HG03521 (cell line): ENCODE measurements at regions not wholly inside any gene's neighbourhood (a gene's known extent, or its start where the extent isn't known, plus 50 kb on each side); places are given as distances from the start of the nearest gene placed in this dataset.

Experiments
- ATAC-seq: cut with Tn5 transposase; IDR thresholded peaks from one replicate; pipeline ENCODE4 v1.9.1; 2021; ENCODE audit warnings: mild to moderate bottlenecking, moderate library complexity; ENCODE audit not compliant: unreplicated experiment

DNA sequence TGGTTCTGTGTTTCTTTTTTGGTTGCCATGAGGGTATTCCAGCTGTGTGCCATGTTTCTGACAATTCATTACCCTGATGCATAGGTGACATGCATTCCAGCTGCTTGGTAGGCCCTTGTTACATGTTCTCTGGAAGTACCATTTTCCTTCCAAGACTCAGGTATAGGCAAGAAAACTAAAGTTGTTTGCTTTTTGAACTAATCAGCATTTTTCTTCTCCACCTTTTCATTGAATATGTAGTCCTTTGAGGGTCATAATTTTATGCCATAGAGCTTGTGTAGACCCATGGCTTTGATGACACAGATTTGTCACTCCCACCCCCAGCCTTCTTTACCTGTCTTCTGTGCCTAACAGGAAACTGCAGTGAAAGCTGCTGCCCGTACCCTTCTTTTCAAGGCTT lies 339.2 kb downstream of the MED10 start:
- no peak for ATAC-seq

DNA sequence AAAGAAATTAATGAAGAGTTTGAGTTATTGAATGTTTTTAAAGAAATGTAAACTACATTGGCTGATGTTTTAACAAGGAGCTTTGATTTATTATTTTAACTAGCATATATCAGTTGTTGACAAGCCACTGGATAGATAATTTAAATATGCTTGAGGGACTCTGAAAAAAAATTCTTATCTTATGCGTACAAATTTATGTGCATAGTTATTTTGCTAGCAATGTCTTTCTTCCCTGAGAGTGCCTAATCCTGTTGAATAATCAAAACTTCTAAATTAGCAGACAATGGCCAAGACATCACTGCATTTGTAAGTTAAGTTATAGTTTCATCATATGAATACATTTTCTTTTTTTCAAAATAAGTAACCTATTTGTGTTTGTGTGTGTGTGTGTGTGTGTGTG lies 342.3 kb downstream of the MED10 start:
- ATAC-seq: no peak

DNA sequence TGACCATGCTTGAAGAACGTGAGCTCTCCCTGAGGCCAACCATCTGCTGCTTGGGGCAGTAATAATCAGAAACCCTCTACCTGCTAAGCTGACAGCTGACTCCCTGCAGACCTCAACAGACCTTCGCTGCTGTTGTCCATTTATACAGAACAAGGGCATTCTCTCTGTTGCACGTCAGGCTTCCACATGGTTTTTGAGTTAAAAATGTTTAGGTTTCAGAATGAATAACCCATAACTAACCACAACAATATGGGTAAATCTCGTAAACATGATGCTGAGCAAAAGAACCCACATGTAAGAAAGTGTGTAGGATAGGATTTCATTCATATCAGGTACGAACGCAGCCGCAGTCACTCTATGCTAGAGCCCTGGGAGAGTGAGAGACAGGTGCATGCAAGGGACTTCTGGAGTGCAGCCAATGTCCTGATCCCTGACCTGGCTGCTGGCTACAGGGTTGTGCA lies 348.5 kb downstream of the MED10 start:
- no peak for ATAC-seq

DNA sequence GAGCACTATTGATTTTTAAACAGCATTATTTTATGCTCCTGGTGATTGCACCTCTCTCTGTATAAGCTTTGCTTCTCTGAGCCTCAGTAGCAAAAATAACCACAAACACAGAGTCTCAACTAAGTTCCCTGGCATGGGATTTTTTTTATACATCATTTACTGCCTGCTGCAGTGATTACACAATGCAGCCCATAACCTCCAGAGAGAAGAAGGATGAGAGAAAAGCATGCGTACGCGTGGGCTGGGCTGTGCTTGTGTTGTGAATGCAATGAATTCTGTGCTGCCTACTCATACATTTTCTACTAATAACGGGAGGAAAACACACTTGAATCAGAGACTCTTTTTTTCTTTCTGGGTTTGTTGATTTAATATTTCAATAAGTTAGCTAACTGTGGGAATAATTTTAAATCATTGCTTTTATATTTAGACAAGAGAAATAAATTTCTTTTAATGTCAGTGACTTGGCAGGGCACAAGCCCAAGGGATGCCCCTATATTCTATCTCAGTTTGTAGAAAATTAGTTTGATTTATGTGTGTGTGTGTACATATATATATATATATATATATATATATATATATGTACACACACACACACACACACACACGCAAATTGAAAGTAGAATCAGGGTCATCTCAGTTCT lies 351.5 kb downstream of the MED10 start:
- ATAC-seq: no peak

DNA sequence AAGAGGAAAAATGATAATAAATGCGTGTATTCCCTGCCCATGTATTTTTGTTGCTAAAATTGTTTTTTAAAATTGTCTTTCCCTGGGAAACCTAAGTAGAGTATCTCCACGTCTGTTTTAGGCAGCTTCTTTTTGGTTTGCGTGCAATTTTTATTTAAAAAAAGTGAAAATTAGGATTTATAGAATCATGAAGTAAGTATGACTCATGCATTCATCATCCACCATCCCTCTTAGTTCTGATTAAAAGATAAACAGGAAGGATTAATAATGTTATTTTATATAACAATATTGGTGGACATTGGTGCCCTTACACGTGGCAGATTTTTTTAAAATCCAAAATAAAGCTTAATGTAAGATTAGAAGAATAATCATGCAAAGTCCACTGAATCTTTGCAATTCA lies 358.7 kb downstream of the MED10 start:
- ATAC-seq: no peak

DNA sequence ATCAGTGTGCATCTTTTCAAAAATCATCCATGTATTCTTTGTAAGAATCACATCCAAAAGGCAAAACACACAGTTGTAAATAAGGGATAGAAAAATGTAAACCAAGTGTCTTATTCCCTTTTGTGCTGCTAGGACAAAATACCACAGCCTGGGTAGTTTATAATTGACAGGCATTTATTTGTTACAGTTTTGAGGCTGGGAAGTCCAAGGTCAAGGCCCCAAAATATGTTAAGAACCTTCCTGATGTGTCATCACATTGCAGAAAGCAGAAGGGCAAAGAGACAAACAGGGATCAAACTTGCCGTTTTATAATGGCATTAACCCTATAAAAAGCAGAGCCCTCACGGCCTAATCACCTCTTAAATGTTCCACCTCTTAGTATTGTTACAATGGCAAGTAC lies 364.8 kb downstream of the MED10 start:
- ATAC-seq: no peak

DNA sequence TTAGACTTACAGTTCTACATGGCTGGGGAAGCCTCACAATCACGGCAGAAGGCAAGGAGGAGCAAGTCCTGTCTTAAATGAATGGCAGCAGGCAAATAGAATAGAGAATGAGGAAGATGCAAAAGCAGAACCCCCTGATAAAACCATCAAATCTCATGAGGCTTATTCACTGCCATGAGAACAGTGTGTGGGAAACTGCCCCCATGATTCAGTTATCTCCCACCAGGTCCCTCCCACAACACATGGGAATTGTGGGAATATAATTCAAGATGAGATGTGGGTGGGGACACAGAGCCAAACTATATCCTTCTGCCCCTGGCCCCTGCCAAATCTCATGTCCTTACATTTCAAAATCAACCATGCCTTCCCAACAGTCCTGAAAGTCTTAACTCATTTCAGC lies 367.1 kb downstream of the MED10 start:
- no peak for ATAC-seq

DNA sequence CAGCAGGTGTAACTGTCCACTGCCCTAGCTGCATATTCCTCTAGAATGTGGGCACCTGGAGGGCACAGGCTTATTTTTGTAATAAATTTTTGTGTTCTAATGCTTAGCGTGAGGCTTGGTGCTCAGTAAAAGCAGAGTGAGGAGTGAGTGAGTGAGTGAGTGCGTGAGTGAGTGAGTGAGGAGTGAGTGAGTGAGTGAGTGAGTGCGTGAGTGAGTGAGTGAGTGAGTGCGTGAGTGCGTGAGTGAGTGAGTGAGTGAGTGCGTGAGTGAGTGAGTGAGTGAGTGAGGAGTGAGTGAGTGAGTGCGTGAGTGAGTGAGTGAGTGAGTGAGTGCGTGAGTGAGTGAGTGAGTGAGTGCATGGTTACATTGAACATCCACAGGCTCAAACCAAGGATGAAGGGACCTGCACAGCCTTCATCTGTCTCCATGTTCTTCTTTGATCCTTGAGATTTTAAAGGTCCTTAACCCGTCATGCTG lies 371.5 kb downstream of the MED10 start:
- no peak for ATAC-seq

DNA sequence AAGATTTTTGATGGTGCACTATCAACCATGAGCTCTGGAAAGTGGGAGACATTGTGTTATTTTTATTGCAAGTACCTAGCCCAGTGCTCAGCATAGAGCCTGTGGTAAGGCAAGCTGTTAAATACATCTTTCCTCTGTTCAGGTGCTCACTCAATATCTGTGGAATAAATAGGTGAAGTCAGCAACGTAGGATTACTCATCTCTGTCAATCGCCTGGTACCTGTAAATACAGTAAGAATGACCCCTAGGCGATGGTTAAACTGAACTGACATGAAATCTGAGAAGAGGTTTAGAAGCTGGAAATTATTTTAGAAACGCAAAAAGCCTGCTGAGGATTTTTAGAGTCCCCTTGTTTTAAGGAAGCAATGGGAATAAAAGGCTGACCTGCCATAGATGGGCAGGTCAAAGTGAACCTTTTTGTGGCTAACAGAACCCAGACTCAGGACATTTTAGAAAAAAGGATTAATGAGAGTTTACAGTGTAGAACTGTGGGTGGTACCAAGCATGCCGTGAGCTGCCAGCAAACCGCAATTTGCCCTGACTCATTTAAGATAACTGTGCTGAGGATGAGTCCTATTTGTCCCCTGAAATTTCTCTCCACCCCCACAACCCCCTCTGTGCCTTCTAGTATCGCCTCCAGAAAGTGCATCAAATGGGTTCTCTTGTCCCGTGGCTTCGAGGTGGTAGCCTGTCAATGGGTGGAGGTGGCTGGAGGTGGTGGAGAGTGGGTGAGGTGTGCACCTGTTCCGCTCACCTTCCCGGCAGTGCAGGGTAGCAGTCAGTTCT lies 375.1 kb downstream of the MED10 start:
- no peak for ATAC-seq

DNA sequence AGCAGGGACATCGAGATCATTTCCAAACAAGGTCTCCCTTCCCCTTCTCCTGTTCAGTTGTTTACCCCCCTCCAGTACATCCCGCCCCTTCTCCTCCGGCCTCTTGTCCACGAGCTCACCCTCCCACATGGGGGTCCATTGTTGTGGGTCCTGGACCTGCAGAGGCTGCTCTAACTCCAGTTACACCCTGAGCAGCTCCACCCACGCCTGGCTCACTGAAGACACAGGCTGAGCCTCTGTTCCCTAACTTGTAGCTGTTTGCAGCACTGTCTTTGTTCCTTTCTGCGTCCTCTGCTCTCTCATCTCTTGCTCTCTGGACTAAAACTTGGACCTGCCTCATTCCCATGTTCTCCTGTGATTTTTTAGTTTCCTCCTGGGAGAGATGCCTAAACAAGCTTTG lies 377.5 kb downstream of the MED10 start:
- ATAC-seq: no peak

DNA sequence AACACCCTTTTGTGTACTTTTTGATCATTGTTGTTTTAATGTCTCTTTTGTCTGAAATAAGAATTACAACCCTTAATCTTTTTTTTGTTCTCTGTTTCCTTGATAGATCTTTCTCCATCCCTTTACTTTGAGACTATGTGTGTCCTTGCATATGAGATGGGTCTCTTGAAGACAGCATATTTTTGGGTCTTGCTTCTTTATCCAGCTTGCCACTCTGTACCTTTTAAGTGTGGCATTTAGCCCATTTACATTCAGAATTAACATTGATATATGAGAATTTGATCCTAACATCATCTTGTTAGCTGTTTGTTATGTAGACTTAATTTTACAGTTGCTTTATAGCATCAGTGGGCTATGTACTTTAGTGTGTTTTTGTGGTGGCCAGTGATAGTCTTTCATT lies 382.5 kb downstream of the MED10 start:
- no peak for ATAC-seq

DNA sequence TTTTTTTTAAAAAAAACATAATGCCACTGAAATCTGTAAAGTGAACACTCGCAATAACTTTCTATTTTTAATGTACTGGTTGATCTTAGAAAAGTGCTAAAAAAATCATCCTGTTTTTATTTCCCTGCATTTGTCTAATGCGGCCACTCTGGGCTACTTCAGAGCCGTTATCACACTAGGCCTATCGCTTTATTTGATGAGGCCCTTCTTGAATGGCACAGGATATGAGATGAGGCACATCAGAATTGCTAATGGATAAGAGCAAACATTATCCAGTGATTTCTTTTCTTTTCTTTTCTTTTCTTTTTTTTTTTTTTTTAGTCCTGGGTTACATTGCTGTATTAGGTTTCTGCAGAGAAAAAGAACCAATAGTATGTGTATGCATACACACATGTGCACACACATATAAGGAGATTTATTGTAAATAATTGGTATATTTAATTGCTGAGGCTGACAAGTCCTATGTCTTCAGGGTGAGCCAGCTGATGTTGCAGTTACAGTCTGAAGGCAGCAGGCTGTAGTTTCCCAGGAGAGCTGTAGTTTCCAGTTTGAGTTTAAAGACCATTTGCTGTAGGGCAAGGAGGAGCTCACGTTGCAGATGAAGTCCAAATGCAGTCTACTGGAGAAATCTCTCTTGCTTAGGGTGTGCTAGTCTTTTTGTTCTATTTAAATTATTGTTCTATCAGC lies 391.7 kb downstream of the MED10 start:
- ATAC-seq: no peak

DNA sequence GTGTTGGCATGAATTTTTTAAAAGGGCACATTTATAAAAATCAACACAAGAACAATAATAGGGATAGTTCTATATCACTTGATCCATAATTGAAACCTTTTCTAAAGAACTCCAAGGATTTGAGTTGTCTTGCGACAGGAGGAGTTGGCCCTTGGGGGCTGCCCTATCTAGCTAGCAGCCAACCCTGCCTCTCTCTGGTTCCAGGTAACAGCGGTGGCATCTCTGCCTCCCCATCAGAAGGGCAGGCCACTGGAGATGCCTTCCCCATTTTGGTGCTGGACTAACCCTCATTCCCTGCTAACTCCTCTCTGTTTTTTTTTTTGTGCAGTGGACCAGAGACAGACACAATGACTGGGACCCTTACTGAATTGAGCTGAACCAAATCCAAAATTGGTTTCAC lies 393.0 kb downstream of the MED10 start:
- no peak for ATAC-seq

DNA sequence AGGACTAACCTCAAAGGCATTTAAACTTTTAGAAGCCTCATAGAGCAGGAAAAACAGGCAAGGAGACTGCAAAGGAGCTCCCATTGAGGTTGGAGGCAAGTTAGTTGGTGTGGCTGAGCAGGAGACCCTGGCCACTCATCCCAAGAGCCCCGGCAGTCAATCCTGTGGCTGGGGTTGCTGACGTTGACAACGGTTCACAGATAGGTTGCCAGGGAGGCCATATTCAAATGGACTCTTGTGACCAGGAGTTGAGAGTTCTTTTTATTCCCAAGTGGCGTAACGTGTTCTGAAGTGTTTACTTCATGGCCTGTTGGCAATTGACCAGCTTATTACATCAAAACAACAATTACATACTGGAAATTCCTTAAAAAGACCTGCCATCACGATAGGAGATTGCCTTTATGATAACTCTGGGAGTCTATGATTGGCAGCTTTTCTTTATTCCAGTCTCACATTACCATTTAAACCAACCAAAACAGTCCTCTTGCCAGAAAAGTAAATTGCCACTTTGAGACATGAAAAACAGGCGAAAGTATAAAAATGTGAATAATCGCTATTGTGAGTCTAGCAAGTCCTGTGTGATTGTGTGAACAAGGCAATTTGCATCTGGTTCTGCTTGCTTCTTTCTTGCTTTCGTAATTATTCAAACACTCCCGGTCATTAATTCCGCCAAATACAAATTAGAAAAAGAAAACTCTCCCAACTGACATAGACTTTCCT lies 394.9 kb downstream of the MED10 start:
- no peak for ATAC-seq

DNA sequence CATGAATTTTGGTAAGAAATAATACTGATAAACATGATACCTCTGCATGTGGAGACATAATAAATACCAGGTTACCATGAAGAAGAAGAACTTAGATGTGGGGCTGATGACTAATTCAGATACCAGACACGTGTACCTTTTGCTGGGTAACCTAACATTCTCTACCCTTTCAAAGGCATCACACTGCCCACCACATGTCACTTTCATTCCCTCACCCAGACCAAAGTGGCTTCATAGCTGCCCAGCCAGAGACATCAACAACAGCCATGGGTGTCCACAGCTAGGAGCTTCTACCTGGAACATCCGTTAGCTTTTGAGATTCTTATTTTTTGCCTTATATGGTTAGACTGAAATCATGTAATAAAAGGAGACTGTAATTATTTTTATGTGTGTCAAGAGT lies 396.8 kb downstream of the MED10 start:
- ATAC-seq: no peak

DNA sequence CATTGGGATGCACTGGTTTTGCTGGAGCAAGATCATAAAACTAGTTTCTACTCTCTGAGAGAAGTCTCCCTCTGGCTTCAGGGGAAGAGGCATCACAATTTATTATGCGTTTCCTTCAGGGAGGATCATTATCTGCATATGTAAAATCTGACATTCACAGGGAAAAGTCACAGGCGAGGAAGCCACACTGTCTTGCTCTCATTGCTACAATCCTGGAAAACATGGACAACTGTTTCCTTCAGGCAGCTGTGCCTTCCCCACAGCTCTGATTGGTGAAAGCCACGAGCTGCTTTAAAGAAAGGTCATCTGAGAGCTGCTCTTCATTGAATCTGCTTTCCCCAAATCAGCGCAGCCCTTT lies 397.8 kb downstream of the MED10 start:
- no peak for ATAC-seq

DNA sequence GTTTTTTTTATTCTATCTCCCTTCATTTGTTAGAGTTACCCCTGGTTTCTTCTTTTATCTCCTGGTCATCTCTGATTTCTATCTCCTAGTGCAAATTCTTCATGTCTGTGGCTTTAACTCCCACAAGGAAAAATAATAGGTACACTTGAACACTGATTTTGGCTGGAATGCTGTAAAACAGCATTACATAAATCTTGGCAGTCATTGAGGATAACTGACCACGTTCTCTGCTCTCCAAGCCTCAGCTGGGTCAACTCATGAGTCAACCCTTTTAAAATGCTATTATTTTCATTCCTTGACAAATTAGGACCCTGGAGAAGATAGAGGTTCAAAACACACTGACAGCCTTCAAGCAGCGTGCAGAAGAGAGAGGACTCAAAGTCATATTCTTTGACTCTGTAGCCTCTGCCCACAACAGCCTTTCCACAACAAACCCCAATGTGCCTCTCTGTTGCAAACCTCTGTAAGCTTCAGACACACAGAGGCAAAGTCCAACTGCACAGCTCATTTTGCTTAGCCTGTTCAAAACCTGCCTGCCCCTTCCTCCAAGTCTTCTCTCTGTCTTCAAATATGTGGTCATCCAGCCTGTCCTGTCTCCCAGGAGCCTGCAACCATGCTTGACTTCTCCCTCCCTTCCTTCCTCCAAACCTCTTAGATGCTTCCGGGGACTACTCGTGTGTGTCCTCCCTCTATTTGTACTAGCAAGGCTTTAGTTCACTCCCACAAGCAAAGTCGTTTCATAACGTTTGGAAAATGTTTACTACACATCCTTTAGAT lies 398.4 kb downstream of the MED10 start:
- ATAC-seq: no peak

DNA sequence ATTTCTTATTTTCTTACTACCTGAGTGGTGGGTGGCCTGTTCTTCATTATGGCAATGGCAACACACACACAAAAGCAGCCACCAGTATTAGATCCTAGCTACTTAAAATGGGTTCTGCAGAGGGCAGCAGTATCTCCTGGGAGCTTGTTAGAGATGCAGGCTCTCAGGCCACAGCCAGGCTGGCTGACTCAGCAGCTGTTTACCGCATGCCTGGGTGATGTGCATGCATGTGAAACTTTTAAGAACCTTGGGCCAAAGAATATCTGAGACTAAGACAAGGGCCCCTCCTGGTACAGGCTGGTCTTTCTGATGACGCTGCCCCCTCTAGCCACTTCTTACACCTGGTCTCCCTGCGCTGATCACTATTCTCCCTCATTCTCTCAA lies 399.0 kb downstream of the MED10 start:
- no peak for ATAC-seq

DNA sequence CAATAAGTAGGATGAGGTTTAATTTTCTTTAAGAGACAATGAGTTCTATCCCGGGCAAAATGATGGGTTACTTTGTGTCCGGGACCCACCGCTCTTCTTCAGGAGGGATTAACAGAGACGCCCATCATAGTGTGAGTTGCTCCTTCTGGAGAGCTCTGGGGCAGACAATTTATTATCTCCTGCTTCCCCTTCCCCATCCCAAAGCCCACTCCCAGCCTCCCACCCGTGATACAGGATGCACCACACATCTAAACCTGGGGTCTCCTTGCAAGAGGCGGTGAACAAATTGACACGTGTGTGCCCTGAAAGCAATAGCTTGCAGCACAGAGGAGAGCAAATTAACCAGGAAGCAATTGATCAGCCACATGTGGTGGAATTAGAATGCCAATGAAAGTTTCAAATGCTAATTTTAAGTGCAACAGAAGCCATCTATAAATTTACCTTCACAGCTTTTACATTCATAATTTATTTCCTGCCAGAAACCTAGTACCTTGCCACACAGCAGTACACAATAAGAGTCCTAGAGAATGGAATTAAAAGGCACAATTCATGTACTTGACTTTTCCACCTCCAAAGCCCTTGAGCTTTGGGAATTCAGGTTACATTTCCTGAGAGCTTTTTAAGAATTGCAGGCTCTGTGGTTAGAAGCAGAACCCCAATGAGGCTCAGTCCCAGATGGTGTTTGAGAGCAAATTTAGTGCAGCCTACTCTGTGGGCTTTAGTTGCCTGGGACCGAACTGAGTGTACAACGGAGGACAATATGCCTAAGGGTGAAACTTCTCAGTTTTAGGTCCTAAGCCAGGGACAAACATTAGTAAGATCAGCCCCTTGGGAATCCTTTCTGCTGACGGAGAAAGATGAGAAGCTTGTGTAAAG lies 399.6 kb downstream of the MED10 start:
- no peak for ATAC-seq

DNA sequence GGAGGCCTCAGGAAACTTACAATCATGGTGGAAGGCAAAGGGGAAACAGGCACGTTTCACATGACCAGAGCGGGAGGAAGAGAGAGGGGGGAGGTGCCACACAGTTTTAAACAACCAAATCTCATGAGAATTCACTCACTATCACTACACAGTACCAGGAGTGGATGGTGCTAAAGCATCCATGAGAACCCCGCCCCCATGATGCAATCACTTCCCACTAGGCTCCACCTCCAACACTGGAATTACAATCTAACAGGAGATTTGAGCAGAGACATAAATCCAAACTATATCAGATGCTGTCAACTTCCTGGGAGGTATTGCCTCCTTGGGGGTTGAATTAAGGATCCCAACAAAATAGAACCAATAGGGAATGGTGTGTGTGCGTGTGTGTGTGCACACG lies 407.1 kb downstream of the MED10 start:
- ATAC-seq: no peak
